Limb (tissue), 2 donors: ENCODE measurements at regions not wholly inside any gene's neighbourhood (a gene's known extent, or its start where the extent isn't known, plus 50 kb on each side); places are given as distances from the start of the nearest gene placed in this dataset.
A peak's percentile ranks its signal among the peaks of the same experiment; 100 is the strongest.
"Not testable (repeated sequence)": the region's sequence is repeated elsewhere in the genome, so short reads cannot be mapped to it uniquely, and the experiment has no call there.

Experiments used
- DNase-seq, 2 donors: peaks; one replicate each; pipeline ENCODE4 v3.0.0-alpha.2; 2016; ENCODE audit errors: extremely low spot score in 2 of 2

DNA sequence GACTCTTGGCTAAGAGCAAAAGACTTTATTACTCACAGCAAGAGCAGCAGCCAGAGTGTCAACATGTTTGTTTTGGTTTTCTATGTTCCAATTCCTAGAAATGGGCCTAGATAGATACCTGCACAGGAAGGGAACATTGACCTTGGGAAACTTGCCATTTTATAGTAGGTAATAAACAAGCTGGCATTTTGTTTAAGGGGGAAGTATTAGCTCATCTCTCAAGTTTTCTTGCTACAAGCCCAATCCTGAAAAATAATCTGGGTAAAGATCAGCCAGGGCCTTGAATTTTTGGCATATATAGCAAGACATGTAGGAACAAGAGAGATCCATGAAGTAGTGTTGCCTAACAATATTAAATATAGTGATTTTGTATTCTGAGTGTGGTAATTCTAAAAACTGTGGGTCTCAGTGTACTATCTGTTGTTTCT is 51.4 kb upstream of the RGL1 start:
- DNase-seq = no peak

DNA sequence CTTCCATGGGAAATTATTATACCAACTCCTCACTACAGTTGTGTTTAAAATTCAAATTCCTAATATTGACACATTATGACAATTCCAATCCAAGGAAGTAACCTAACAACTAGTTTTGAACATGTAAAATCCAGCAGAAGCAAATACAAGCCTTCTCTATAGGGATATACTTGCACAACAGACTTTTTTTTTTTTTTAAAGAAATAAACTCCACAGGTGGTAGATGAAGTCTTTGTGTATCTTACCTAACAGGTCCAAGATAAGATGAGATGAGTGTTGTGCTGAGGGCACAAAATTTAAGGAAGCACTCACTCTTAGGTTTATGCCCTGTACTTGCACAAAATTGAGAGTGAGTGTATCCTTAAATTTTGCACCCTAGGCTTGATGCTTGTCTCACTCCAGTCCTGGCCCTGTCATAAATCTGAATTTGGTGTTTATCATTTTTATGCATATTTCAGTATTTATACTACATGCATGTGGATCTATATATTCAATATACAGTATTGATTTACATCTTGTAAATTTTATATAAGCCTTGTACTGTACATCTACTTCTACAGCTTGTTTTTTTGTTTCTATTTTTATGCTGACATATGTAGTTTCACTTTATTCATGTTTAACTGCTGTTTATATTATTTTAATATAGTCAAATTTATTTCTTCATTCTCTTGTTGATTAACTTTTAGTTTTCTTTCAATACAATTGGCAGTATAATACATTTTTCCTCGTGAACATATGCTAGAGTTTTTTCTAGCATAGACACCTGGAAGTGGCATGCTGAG is 60.6 kb upstream of the RGL1 start:
- DNase-seq = no peak

DNA sequence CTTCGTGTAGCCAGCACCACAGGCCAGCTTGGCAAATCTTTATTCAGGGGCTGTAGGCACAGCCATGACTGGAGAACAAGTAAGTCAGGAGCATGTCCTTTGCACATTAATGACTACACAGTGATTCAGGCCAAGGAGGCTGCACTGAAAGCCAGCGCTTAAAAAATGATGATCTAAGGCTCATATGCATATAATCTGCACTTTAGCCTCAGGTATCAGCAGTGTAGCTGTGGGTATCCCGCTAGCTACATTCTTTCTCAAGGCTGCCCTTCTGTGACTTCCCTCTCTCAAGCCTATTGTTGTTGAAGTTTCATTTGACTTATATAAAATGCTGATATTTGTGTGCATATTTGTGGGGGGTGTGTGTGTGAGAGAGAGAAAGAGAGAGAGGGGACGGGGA is 62.6 kb upstream of the RGL1 start:
- DNase-seq = no peak

DNA sequence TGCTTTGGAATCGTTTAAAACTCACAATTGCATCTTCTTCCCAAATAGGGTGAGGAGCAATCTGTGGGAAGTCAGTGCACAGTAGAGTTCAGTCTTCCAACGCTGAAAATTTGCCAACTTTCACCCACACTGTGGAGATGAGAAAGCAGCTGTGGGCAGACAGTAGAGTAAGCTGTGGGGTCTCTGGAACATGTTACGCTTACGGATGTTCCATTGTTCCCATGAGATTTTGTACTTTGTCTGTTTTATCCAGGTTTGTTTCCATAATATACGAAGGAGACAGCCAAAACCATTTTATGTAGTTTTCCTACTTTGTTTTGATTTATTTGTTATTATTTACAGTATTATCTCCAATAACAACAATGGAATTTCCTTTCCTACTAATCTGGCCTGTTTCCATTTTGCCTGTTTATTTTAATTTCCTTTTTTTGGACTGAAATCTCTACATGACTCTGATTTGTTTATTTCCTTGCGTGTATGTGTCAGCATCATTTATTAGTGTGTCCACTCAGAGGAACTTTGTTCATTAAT is 65.1 kb upstream of the RGL1 start:
- peak in 1 of 2 donors; percentile 52 for DNase-seq

DNA sequence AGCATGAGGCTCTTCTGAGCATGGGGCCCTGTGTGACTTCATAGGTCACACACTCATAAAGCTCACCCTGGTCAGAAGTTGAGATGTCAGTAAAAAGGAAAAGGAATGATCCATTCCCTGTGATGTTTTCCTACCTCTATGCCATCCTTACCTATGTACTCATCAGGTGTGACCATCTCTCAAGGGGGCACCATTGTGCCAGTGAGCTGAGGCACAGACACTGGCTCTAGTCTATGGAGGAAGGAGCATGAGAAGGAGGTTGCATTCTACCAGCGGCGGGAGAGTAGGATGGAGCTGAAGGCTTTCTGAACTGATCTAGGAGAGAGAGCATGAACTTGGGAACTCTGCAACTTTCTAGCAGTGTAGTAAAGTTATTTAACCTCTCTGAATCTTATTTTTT is 65.8 kb upstream of the RGL1 start:
- no peak for DNase-seq

DNA sequence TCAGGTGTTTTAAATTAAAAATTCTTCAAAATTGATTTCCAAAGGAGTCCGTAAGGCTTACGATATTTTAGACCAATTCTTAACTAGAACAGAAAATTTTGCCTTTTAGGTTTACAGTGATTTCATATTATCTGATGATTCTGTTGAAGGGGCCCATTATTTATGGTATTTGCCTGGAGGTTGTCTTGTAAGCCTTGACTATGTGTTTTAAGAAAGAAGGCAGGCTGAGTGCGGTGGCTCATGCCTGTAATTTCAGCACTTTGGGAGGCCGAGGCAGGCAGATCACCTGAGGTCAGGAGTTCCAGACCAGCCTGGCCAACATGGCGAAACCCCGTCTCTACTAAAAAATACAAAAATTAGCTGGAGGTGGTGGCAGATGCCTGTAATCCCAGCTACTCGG is 67.0 kb upstream of the RGL1 start:
- not testable (repeated sequence) for DNase-seq

DNA sequence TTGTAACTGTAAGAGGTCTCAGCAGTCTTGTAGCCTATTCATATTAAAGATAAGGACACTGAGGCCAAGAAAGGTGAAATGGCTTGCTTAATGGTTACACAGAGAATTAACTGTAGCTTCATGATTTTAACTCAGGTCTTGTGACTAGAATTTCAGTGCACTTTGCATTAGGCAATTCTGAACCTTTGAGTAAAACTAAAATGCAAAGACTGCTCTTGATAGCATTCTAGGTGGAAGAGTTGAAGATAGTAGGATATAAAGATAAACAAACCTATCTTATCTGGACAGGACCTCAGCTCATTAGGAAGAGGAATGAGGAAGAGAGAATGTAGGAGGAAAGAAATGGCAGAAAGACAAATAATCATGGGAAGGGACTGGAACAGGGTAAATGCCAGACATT is 68.6 kb upstream of the RGL1 start:
- DNase-seq = no peak

DNA sequence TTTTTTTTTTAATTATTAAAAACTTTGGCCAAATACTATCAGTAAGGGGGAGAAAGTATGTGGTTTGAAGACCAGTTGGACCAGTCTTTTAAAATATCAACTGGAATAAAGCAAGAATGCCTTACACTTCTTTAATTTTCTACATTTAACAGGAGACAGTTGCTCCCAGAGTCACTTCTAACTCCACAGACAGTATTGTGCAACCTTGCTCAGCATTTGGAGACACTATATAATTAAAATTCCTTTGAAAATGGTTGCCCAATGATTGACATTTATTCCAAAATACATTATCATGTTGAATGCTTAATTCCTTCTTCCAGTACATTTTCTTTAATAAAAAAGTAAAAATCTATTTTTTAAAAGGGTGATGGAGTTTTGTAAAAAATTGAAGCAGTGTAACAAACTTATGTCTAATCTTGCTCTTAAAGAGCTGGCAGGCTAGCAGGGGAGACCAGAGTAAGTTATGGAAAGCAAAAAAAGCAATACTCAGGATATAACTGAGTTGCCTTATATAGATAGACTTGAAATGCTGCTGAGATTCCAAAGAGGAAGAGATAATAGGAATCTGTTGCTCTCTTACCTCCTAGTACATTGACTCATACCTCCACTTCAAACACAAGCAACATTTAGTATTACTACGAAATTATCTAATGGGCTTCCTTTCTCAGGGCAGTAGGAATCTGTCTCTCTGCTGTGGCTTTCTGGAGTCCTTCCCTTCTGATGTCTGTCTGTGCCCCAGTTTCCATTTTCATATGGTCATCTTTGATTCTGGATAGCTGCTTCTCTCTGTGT is 69.7 kb upstream of the RGL1 start:
- no peak for DNase-seq

DNA sequence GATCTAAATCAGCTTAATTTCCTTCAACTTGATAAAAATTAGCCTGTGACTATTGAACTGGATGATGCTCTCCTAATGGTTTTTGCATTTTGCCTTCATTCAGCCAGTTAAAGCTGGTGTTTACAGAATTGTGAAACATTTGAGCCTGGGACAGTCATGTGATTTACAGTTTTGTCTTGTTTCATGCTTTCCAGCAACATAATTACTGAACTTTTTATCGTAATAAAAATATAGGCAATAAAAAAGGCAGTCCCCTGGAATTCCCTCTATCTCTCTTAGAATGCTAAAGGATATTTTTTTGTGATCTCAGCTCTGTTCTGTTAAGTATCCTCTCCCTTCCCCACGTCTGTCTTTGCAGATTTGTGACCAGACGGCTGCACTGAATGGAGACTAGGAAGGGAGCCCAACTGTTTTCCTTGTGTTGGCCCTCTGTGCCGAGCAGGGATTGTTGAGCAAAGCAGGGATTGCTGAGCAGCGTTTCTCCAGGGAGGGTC is 70.3 kb upstream of the RGL1 start:
- DNase-seq = peak in 1 of 2 donors; percentile 54

DNA sequence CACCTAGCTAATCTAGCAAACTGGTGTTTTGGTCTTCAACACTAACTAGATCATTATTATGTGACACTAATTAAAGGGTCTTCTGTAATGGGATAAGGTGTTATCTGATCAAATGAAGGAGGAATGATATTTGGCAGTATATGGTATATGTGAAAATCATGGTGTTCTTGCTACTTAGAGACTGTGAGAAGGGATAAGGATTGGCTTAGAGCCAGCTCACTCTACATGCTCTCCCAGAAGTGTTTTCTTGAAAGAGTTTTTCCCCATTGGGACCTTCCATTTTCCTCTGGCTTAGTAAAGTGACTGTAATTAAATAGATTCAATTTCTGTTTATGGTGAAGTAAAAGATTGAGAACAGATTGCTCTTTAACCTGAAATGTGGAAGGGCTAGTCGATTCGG is 71.2 kb upstream of the RGL1 start:
- no peak for DNase-seq

DNA sequence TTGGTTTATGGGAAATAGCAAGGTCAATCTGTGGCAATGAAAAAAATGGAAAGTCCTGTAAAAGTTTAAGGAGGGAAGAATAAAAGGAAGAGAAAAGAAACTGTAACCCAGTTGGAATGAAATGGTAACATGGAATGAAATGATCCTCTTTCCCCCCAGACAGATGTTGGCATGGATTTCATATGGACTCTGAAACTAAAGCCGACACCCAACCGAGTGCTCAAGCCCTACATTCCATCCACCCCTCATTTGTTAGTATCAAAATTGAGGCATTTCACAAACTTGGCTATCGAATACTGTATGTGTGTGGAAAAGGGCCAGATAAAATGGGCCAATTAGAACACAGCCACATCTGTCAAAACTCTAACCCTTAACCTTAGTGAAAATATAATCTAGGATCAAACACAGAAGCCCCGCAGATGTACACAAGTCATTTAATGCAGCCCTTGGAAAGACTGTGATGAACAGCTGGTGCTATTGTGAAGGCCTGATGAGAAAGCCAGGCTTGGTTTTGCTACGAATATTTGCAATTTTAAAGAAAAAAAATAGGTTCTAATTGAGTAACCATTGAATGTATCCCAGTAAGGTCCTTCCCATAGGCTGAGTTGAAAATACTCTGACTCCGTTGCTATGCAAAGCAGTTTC is 72.6 kb upstream of the RGL1 start:
- peak in 1 of 2 donors; percentile 58 for DNase-seq

DNA sequence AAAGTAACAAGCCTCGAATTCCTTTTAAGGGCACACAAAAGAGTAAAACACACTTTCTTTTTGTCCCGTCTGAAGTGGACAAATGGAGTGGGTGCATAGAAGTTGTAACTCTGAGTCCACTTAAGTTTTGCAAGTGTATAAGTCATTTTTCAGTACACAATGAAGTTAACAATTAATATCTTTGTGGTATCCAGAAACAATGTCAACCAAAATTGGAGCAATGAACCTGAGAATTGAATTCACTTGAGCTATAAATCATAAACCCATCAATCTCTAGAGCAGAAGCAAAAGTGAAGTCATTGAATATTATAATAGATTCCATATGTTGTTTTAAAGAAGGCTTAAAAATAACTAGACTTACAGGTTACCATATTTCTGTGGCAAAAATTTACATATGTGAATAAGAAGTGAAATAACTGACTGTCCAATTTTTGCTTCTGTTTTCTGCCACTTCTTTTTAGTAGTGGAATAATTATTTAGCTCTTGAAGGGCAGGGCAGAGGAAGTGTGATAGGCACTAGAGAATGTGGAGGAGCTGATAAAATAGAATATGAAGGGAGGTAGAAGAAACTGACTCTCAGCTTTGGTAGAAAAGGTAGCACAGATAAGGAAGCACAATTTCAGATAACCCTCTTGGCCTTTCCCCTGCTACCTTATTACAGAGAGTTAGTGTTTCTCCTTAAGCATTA is 73.9 kb upstream of the RGL1 start:
- no peak for DNase-seq

DNA sequence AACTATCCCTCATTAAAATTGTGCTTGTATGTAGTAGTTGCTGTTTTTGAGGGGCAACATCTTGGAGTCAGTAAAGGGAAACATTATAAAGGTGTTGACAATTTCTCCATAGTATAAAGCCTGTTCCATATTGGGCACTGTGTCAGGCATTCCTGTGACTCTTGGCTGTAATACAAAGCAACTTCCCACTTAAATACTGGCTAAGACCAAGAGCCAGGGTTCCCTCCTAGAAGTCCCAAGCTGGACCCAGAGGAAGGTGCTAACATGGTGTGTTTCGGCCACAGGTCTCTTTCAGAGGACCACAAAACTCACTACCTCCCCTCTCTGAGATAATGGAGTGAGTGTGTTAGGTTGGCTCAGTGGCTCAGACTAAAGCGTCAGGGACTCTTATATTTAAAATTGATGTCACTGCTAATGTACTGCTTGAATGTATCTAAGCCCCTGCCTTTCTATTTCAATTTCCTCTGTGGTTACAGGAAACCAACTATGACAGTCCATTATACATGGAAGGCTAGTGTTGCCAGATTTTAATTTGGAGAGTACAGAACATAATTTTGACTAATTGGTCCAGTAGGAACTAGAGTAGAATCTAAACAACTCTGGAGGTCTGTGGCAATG is 74.7 kb upstream of the RGL1 start:
- no peak for DNase-seq

DNA sequence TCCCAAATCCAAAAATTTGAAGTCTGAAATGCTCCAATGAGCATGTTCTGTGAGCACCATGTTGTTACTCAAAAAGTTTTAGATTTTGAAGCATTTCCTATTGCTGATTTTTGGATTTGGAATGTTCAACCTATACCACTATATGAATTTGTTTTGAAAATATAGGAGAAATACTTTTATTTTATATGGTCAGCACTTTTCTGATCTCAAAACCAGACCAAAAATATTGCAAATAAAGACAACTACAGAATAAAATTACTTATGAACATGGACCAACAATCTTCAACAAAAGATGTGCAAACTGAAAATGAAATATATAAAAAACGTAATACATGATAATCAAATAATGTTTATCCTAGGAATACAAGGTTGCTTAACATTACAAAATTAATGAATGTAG is 73.7 kb upstream of the APOBEC4 start:
- no peak for DNase-seq

DNA sequence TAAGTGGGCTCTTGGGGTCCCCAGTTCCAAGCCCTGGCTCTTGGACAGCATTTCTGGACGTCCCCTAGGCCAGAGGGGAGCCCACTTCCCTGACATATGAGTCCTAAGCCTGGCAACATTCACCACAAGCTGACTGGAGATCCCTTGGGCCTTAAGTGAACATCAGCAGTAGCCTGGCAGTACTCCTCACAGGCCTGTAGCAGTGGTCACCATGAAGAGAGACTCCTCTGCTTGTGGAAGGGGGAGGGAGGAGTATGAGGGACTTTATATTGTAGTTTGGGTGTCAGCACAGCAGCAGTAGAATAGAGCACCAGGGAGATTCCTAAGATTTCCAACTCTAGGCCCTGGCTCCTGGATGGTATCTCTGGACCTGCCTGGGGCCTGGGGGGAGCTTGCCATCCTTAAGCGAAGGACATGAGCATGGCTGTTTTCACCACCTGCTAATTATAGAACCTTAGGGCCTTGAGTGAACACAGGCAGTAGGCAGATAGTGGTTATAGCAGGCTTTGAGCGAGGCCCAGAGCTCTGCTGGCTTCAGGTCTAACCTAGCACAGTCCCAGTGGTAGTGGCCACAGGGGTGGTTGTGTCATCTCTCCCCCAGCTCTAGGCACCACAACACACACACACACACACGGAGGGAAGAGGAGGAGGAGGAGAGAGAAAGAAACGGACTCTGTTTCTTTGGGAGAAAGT is 71.4 kb upstream of the APOBEC4 start:
- no peak for DNase-seq

DNA sequence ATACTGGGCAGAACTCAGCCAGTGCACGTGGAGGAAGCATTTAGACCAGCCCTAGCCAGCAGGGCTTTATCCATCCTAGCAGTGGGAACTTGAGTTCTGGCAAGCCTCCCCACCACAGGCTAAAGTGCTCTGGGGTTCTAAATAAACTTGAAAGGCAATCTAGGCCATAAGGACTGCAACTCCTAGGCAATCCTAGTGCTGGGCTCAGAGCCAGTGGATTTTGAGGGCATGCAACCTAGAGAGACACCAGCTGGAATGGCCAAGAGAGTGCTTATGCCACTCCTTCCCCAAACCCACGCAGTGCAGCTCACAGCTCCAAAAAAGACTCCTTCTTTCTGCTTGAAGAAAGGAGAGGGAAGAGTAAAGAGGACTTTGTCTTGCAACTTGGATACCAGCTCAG is 70.5 kb upstream of the APOBEC4 start:
- DNase-seq = no peak

DNA sequence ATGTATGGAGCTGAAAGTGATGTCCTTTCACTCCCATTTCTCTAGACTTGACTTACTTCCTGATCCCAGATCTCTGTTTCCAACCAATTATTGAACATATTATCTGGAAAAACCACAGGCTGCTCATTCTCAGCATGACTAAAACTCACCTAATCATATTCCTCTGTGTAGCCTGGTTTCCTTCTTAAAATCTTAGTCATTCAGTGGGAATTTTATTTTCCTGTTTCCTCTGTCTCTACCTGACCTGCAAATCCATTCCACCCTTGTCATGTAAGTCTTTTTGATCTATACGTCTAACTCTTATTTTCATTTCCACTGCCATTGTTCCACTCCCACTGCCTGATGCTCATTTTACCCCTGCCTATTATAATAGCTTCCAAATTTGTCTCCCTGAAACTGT is 67.9 kb upstream of the APOBEC4 start:
- DNase-seq = no peak

DNA sequence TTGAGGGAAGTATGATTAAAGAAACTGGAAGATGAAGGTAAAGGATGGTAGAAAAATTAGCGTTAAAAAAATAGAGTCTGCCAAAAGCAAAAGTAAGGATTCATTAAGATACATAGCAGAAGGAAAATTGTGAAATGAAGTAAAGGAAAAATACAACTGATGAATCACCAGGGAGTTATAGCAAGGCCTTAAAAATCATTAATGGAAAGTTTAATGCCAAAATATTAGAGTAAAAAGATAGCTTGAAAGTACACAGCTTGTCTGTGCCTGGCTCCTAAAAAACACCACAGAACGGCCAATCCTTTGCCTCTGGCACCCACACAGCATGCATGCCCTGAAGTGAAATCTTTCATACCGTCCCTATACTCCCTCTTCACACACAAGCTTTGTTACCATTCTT is 66.9 kb upstream of the APOBEC4 start:
- peak in 1 of 2 donors; percentile 13 for DNase-seq

DNA sequence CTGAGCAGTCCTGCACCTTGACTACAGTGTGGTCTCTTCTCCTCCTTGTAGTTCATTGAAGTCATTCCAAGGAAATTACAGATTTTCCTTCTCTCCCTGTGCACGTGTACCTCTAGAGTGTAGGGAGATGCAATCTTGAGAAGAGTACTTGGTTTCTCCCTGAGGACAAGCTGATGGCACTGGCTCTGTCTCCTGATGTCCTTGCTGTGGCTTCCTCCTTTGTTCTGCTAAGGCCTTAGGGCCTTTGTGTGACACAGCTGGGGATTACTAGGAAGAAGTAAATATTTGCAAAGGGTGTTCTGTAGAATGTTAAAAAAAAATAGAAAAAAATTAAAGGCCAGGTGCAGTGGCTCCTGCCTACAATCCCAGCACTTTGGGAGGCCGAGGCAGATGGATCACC is 66.2 kb upstream of the APOBEC4 start:
- DNase-seq = no peak

DNA sequence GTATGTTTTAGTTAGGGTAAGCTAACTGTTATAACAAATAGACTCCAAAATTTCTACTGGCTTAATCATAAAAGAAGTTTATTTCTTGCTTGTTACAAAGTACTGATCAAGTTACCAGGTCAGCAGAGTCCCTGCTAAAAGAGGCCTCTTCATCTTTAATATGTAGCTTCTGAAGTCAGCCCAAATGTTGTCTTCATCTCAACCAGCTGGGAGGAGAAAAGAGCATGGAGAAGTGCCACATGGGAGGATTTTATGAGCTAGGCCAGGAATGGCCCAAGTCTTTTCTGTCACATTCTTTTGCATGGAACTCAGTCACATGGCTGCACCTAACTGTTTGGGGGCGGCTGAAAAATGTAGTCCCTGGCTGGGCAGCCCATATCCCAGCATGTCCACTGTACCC is 63.2 kb upstream of the APOBEC4 start:
- DNase-seq = no peak
